NB4 (cell line): ENCODE measurements at regions not wholly inside any gene's neighbourhood (a gene's known extent, or its start where the extent isn't known, plus 50 kb on each side); places are given as distances from the start of the nearest gene placed in this dataset.

Source experiments
- CTCF ChIP-seq: IDR thresholded peaks from one replicate; pipeline ENCODE4 v1.5.1; 2012; ENCODE audit warnings: low read depth, low read length
- MAX ChIP-seq: IDR thresholded peaks from 2 replicates; pipeline ENCODE4 v1.6.1; 2011; ENCODE audit warnings: low read depth, low read length

GRCh38 chr14:41222581-41222980, 384.1 kb upstream of the LRFN5 start:
- TF ChIP-seq MAX: no peak
- TF ChIP-seq CTCF: no peak
